Subcutaneous abdominal adipose tissue (tissue), 5 donors: ENCODE measurements at regions not wholly inside any gene's neighbourhood (a gene's known extent, or its start where the extent isn't known, plus 50 kb on each side); places are given as distances from the start of the nearest gene placed in this dataset.

Experiments used
- H3K27ac ChIP-seq: one replicate; pipeline ENCODE4 v1.7.0; 2013; ENCODE audit warnings: low read depth, mild to moderate bottlenecking, inconsistent platforms, low read length, moderate library complexity
- H3K27me3 ChIP-seq, 5 donors: one replicate each; pipeline ENCODE4 v1.7.0; 2013; ENCODE audit warnings: low read length in 5 of 5, inconsistent platforms in 1 of 5; ENCODE audit not compliant: control insufficient read depth in 5 of 5, insufficient read depth in 4 of 5
- H3K36me3 ChIP-seq, 5 donors: one replicate each; pipeline ENCODE4 v1.7.0; 2013; ENCODE audit warnings: low read length in 5 of 5; ENCODE audit not compliant: control insufficient read depth in 5 of 5, insufficient read depth in 5 of 5
- H3K4me1 ChIP-seq, 5 donors: one replicate each; pipeline ENCODE4 v1.7.0; 2013; ENCODE audit warnings: low read length in 5 of 5, mild to moderate bottlenecking in 3 of 5, moderate library complexity in 1 of 5; ENCODE audit not compliant: control insufficient read depth in 5 of 5, insufficient read depth in 5 of 5
- H3K4me3 ChIP-seq, 5 donors: one replicate each; pipeline ENCODE4 v1.7.0; 2013; ENCODE audit warnings: low read length in 5 of 5, low read depth in 1 of 5
- H3K9ac ChIP-seq, 5 donors: one replicate each; pipeline ENCODE4 v1.7.0; 2013; ENCODE audit warnings: low read length in 5 of 5, mild to moderate bottlenecking in 4 of 5, moderate library complexity in 3 of 5
- H3K9me3 ChIP-seq, 5 donors: one replicate each; pipeline ENCODE4 v1.7.0; 2013; ENCODE audit warnings: low read length in 5 of 5; ENCODE audit not compliant: control insufficient read depth in 5 of 5
- donor health status: healthy.
- donor health status: healthy.
- donor health status: healthy.
- donor health status: healthy.
- donor health status: healthy.

DNA sequence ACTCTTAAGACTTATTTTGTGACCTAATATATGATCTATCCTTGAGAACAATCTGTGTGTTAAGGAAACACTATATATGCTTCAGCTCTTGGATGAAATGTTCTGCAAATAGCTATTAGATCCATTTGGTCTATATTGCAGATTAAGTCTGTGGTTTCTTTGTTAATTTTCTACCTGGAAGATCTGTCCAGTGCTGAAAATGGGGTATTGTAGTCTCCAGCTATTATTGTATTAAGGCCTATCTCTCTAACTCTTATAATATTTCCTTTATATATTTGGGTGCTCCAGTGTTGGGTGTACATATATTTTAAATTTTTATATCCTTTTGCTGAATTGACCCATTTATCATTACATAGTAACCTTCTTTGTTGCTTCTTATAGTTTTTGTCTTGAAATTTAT lies 992.7 kb upstream of the CDH2 start:
- H3K27me3 ChIP-seq: no peaks in the 10 kb centered on the region
- H3K9me3 ChIP-seq: no peaks in the 10 kb centered on the region
- no peak overlapping the region for H3K27ac ChIP-seq
- no peaks in the 10 kb centered on the region for H3K36me3 ChIP-seq
- no peak overlapping the region for H3K4me3 ChIP-seq
- no peak overlapping the region for H3K9ac ChIP-seq
- H3K4me1 ChIP-seq: peaks cover 0 to 3% (median 0%) of the 10 kb centered on the region in 5 donors

DNA sequence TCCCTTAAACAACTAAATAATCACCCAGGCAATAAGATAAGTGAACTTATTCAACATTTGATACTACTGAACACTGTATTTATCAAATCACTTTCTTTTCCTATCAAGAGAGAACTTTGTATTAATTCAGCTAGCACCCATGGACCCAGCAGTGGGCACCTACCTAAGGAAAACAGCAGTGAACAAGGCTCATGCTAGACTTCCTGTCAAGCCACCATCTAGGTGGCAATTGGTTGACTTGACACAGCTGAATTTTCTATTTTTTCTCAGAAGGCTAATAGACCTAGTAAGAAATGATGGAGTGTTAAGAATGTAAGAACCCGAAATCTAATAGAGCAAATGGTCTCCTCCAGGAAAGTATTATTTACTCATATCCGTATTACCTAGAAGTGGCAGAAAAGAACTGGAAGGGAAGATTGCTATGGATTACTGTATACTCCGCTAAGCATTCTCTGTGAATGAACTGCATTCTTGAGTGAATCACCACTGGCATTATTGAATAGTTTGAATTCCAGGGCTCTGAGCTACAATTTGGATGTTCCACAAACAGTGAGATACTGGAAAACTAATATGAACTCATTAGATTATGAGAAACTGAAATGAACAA lies 988.2 kb upstream of the CDH2 start:
- H3K9ac ChIP-seq: no peak overlapping the region
- peak overlapping the region; percentile 38 for H3K27ac ChIP-seq
- peaks cover 0 to 3% (median 0%) of the 10 kb centered on the region in 5 donors for H3K4me1 ChIP-seq
- no peaks in the 10 kb centered on the region for H3K27me3 ChIP-seq
- no peaks in the 10 kb centered on the region for H3K9me3 ChIP-seq
- H3K36me3 ChIP-seq: no peaks in the 10 kb centered on the region
- no peak overlapping the region for H3K4me3 ChIP-seq

DNA sequence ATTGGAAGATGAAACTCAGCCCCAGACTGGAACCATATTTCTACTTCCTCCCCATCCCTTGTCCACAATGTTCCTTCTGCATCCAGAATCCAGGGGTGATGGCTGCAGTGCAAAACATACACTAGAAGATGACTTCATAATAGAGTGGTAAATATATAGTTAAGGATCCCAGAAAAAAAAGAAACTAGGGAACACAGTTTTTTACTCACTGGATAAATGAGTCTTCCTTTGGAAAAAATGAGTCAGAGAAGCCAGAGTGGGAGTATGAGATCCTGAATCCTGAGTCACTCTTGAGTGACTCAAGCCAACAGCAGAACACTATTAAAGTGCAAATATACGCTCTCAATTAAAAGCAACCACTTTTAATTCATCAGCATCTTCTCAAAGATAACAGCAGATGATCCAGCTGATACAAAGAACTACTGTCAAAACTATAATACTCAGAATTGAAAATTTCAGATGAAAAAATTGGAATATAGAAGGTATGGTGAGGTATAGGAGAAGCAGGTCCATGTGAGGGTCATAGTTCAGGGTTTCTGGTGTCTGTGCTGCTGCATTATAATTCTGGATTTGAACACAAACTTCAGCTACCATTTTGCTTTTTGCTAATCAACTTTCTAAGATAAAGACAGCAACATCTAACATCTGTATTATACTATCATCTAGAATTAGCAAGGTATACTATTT lies 987.2 kb upstream of the CDH2 start:
- no peaks in the 10 kb centered on the region for H3K9me3 ChIP-seq
- no peak overlapping the region for H3K4me3 ChIP-seq
- peaks cover 0 to 3% (median 0%) of the 10 kb centered on the region in 5 donors for H3K4me1 ChIP-seq
- no peaks in the 10 kb centered on the region for H3K27me3 ChIP-seq
- no peak overlapping the region for H3K9ac ChIP-seq
- no peaks in the 10 kb centered on the region for H3K36me3 ChIP-seq
- H3K27ac ChIP-seq: no peak overlapping the region

DNA sequence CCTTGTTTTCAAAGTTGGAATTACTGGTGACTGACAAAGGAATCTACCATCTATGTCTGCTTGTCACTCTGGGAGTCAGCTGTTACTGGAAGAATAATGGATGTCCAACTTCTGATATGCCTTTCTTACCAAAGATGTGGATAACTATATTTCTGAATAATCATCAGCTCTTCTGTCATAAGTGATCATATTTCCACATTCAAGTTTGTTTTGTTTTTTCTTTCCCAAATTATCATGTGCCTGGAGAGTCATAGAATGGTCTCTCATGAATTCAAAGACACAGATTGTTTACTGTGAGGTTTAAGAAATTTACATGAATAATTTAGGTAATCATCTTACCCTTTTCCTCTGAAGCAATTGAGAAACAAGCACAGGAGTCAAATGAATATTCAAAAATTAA lies 986.7 kb upstream of the CDH2 start:
- H3K9ac ChIP-seq: no peak overlapping the region
- no peak overlapping the region for H3K27ac ChIP-seq
- no peaks in the 10 kb centered on the region for H3K9me3 ChIP-seq
- H3K4me3 ChIP-seq: no peak overlapping the region
- H3K4me1 ChIP-seq: peaks cover 0 to 3% (median 0%) of the 10 kb centered on the region in 5 donors
- H3K36me3 ChIP-seq: no peaks in the 10 kb centered on the region
- H3K27me3 ChIP-seq: no peaks in the 10 kb centered on the region

DNA sequence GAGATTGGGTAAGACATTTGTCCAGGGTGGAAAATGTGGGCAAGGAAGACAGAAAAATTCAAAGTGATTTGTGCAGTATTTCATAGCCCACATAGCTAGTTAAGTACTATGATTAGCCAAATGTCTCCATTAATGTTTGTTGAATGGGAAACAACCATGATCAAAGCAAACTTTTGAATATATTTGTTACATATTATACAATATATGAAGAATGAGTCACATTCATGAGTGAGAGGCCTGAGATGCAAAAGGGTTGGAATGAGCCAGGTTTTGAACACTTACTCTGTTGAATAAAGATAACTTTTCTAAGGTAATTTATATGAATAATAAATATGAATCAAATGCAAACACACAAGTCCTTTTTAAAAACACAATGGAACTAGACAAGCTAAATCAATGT lies 984.5 kb upstream of the CDH2 start:
- H3K4me1 ChIP-seq: peaks cover 0 to 3% (median 0%) of the 10 kb centered on the region in 5 donors

DNA sequence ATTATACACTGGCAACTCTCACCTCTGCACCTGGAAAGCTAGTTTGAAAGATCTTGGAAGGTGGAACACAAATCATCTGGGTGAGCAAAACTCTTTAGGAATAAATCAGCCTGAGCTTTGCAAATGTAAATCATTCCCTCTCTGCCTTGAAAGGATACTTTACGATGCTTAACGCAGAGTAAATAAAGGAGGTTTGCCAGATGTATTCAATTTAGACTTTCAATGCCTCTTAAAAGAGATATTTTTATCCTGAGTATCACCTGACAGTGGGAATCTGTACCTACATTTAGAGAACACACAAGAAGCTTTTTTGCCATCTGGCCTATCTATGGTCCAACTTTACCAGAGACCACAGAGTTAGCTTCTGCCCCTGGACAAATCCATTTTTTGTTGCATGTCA lies 983.2 kb upstream of the CDH2 start:
- Histone ChIP-seq H3K36me3 (no peaks in the 10 kb centered on the region), H3K4me1 (peaks cover 0 to 1% (median 0%) of the 10 kb centered on the region in 5 donors), H3K27ac (no peak overlapping the region), H3K9ac (no peak overlapping the region), H3K9me3 (no peaks in the 10 kb centered on the region), H3K4me3 (no peak overlapping the region), H3K27me3 (no peaks in the 10 kb centered on the region)

More for the DNA sequence above, 984.5 kb upstream of the CDH2 start:
- Histone ChIP-seq H3K9ac (no peak overlapping the region), H3K9me3 (no peaks in the 10 kb centered on the region), H3K27me3 (no peaks in the 10 kb centered on the region), H3K36me3 (no peaks in the 10 kb centered on the region), H3K27ac (no peak overlapping the region), H3K4me3 (no peak overlapping the region)

DNA sequence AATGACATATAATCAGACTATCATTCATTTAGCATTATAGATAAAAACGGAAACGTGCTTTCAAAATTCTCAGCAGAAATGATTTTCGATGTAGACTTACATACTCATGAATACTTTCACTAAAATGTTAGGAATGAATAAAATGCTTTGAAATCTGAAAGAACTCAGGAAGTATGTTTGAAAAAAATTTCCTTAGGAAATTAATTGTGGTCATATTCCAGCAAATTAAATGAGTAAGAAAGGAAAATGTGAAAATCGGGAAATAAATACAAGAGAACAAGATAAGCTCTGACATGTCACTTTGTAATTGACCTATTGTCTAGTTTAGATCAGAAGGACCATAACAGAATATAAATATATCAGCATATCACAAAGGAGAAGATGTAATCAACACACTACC lies 981.0 kb upstream of the CDH2 start:
- no peak overlapping the region for H3K9ac ChIP-seq
- no peaks in the 10 kb centered on the region for H3K27me3 ChIP-seq
- no peak overlapping the region for H3K27ac ChIP-seq
- H3K4me3 ChIP-seq: no peak overlapping the region
- H3K9me3 ChIP-seq: no peaks in the 10 kb centered on the region
- H3K4me1 ChIP-seq: no peaks in the 10 kb centered on the region
- H3K36me3 ChIP-seq: no peaks in the 10 kb centered on the region

DNA sequence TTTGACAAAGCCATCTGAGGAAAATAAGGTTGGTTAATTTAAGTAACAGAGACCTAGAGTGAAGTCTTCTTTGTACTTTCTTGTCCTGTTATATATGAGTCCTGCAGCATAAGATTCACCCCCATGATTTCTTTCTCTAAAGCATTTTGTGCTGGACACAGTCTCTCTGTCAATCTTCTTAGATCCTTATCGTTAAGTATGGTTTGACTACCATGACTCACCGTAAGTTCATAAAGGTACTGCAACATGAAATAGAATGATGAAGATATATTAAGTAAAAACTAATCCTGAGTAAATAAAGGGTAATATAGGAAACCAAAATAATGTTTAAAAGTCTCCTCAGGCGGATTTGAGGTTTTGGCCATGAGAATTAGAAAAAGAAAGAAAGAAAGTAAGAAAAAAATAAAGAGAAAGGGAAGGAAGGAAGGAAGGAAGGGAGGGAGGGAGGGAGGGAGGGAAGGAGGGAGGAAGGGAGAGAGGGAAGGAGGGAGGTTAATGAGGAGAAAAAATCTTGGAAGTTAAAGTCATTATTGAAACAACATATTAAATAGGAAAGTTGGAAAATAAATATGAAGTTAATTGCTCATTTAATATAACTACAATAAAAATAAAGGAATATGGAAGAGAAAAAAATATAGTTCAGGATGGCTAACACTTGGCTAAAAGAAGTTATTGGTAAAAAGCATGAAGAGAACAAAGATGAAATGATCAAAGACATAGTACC lies 980.3 kb upstream of the CDH2 start:
- no peaks in the 10 kb centered on the region for H3K9me3 ChIP-seq
- H3K4me1 ChIP-seq: no peaks in the 10 kb centered on the region
- H3K36me3 ChIP-seq: no peaks in the 10 kb centered on the region
- H3K4me3 ChIP-seq: no peak overlapping the region
- no peak overlapping the region for H3K9ac ChIP-seq
- no peaks in the 10 kb centered on the region for H3K27me3 ChIP-seq
- no peak overlapping the region for H3K27ac ChIP-seq

DNA sequence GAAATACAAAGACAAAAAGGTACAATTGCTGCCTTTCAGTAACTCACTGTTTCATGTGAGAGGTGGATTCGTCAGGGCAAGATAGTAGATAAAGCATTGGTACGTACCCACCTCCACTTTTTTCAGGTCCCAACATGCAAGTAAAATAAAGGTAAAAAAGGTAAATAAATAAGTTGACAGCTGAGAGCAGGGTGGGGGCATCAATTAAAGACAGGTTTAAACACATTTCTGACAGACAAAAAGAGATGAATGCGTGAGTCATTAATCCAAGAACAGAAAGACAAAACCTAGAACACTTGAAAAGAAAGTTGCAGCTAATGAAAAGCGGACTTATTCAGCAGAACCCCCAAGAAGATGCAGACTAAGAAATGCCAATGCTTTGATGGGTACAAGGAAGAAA lies 979.6 kb upstream of the CDH2 start:
- no peaks in the 10 kb centered on the region for H3K4me1 ChIP-seq
- H3K9me3 ChIP-seq: no peaks in the 10 kb centered on the region
- H3K27me3 ChIP-seq: no peaks in the 10 kb centered on the region
- no peak overlapping the region for H3K4me3 ChIP-seq
- H3K9ac ChIP-seq: no peak overlapping the region
- no peaks in the 10 kb centered on the region for H3K36me3 ChIP-seq
- H3K27ac ChIP-seq: no peak overlapping the region
